Thyroid gland (tissue), 4 donors: ENCODE measurements at regions not wholly inside any gene's neighbourhood (a gene's known extent, or its start where the extent isn't known, plus 50 kb on each side); places are given as distances from the start of the nearest gene placed in this dataset.

Experiments used
- CTCF ChIP-seq, 6 experiments: fragments of 200-600 bp in 3 of 6; fragments of 450-650 bp in 3 of 6; sonication (generic) in 3 of 6; IDR thresholded peaks; one replicate each; pipeline ENCODE4 v1.5.1; 2016 to 2019; ENCODE audit warnings: antibody characterized with exemption in 6 of 6, mild to moderate bottlenecking in 2 of 6, inconsistent platforms in 1 of 6, moderate library complexity in 1 of 6
- POLR2A ChIP-seq, 2 donors: fragments of 450-650 bp; IDR thresholded peaks; one replicate each; pipeline ENCODE4 v1.6.1; 2017; ENCODE audit warnings: antibody characterized with exemption in 2 of 2, mild to moderate bottlenecking in 2 of 2, moderate library complexity in 1 of 2

DNA sequence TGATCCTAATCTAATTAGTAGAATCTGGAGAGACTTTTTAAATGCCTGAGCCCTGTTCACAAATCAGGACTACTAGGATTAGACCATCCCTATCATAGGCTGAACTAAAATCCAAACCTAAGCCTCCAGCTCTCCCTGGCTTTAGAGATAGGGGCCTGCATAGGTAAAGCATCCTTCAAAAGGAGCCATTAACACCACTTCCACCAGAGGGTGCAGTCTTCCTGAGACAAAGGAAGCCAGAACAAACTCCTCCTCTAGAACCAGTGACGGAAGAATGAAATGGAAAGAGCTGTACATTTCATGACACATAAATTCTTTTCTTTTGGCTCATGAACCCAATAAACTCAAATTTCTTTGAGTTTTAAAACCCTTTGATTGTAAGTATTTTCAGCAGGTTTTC is 291.2 kb upstream of the ADGRB3 start:
- peak in 1 of 6 experiments; percentile 21 for TF ChIP-seq CTCF (IDR thresholded peaks at IDR 0.05)
- TF ChIP-seq POLR2A (IDR thresholded peaks at IDR 0.05) = no peak
